ENCODE measurements at regions not wholly inside any gene's neighbourhood (a gene's known extent, or its start where the extent isn't known, plus 50 kb on each side); places are given as distances from the start of the nearest gene placed in this dataset.

GRCh38 chr4:145396581-145396980 lies 85.1 kb upstream of the SMAD1 start:
- TF ChIP-seq, protein P1, sequence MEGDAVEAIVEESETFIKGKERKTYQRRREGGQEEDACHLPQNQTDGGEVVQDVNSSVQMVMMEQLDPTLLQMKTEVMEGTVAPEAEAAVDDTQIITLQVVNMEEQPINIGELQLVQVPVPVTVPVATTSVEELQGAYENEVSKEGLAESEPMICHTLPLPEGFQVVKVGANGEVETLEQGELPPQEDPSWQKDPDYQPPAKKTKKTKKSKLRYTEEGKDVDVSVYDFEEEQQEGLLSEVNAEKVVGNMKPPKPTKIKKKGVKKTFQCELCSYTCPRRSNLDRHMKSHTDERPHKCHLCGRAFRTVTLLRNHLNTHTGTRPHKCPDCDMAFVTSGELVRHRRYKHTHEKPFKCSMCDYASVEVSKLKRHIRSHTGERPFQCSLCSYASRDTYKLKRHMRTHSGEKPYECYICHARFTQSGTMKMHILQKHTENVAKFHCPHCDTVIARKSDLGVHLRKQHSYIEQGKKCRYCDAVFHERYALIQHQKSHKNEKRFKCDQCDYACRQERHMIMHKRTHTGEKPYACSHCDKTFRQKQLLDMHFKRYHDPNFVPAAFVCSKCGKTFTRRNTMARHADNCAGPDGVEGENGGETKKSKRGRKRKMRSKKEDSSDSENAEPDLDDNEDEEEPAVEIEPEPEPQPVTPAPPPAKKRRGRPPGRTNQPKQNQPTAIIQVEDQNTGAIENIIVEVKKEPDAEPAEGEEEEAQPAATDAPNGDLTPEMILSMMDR (IDR thresholded peaks at IDR 0.05; ENCODE audit: poor library complexity, severe bottlenecking) = no peak
- DNase-seq (ENCODE audit: low spot score) (no peak), ATAC-seq (ENCODE audit: low read depth) (no peak)
- Histone ChIP-seq H3K36me3 (ENCODE audit: low read depth) (no peaks in the 10 kb centered on the region), H3K27ac (ENCODE audit: poor library complexity, severe bottlenecking) (no peak overlapping the region), H3K4me3 (ENCODE audit: severe bottlenecking) (no peak overlapping the region), H3K27me3 (ENCODE audit: insufficient read depth, poor library complexity, severe bottlenecking) (peaks cover 3% of the 10 kb centered on the region), H3K4me1 (ENCODE audit: insufficient read depth, poor library complexity, severe bottlenecking) (no peaks in the 10 kb centered on the region), H3K9me3 (ENCODE audit: severe bottlenecking) (no peaks in the 10 kb centered on the region)

DNA sequence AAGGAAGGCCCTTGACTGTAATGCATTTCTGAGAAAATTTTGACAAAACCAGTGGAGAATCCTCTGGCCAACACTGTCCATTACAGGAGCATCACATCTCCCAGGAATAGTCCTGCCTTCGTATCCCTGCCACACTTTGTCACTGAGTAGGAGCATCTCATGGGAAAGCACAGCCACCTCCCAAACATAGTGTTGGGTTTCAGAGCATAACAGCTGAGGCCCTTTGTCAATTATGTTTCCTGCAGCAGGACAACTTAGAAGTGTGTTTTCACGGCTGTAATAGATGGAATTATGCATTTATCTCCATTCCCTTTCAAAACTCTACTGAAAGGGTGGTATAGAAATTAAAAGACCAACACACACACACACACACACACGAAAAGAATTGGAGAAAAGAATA lies 91.1 kb upstream of the SMAD1 start:
- ATAC-seq (ENCODE audit: low read depth) = no peak
- DNase-seq (ENCODE audit: low spot score) = no peak

GRCh38 chr4:145389550-145389949 lies 92.1 kb upstream of the SMAD1 start:
- DNase-seq (ENCODE audit: low spot score) (no peak), ATAC-seq (ENCODE audit: low read depth) (no peak)
- TF ChIP-seq, protein P1 (IDR thresholded peaks at IDR 0.05; ENCODE audit: poor library complexity, severe bottlenecking) = no peak
- Histone ChIP-seq H3K27me3 (ENCODE audit: insufficient read depth, poor library complexity, severe bottlenecking) (no peaks in the 10 kb centered on the region), H3K27ac (ENCODE audit: poor library complexity, severe bottlenecking) (no peak overlapping the region), H3K36me3 (ENCODE audit: low read depth) (no peaks in the 10 kb centered on the region), H3K9me3 (ENCODE audit: severe bottlenecking) (no peaks in the 10 kb centered on the region), H3K4me1 (ENCODE audit: insufficient read depth, poor library complexity, severe bottlenecking) (peaks cover 7% of the 10 kb centered on the region), H3K4me3 (ENCODE audit: severe bottlenecking) (no peak overlapping the region)

More for the DNA sequence above, 91.1 kb upstream of the SMAD1 start:
- no peaks in the 10 kb centered on the region for H3K9me3 ChIP-seq (ENCODE audit: severe bottlenecking)
- no peak overlapping the region for H3K27ac ChIP-seq (ENCODE audit: poor library complexity, severe bottlenecking)
- H3K4me1 ChIP-seq (ENCODE audit: insufficient read depth, poor library complexity, severe bottlenecking) = peaks cover 7% of the 10 kb centered on the region
- TF ChIP-seq, protein P1 (IDR thresholded peaks at IDR 0.05; ENCODE audit: poor library complexity, severe bottlenecking) = no peak
- no peak overlapping the region for H3K4me3 ChIP-seq (ENCODE audit: severe bottlenecking)
- no peaks in the 10 kb centered on the region for H3K36me3 ChIP-seq (ENCODE audit: low read depth)
- H3K27me3 ChIP-seq (ENCODE audit: insufficient read depth, poor library complexity, severe bottlenecking) = peaks cover 3% of the 10 kb centered on the region

DNA sequence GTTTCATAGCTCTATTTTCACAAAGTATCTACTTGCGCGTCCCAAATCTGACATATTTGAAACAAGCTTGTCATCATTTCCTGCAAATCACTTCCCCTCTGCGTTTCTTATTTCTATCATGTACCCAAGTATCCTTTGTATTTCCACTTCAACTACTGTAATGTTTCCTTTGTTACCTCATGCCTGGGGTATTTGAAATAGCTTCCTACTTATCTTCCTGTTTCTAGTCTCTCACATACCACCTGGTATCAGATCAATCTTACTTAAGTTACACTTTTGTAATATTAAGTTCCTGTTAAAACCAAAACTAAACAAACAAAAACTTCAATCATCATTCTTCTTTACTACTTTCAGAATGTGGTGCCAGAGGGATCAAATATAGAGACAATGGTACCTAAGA lies 93.6 kb upstream of the SMAD1 start:
- no peak for ATAC-seq (ENCODE audit: low read depth)
- DNase-seq (ENCODE audit: low spot score) = no peak

GRCh38 chr4:145387079-145387478 lies 94.6 kb upstream of the SMAD1 start:
- DNase-seq (ENCODE audit: low spot score) = no peak
- Histone ChIP-seq H3K36me3 (ENCODE audit: low read depth) (no peaks in the 10 kb centered on the region), H3K4me3 (ENCODE audit: severe bottlenecking) (no peak overlapping the region), H3K27ac (ENCODE audit: poor library complexity, severe bottlenecking) (no peak overlapping the region), H3K4me1 (ENCODE audit: insufficient read depth, poor library complexity, severe bottlenecking) (peaks cover 7% of the 10 kb centered on the region), H3K9me3 (ENCODE audit: severe bottlenecking) (no peaks in the 10 kb centered on the region), H3K27me3 (ENCODE audit: insufficient read depth, poor library complexity, severe bottlenecking) (no peaks in the 10 kb centered on the region)
- no peak for ATAC-seq (ENCODE audit: low read depth)
- TF ChIP-seq, protein P1 (IDR thresholded peaks at IDR 0.05; ENCODE audit: poor library complexity, severe bottlenecking) = no peak

More for the DNA sequence above, 93.6 kb upstream of the SMAD1 start:
- Histone ChIP-seq H3K4me3 (ENCODE audit: severe bottlenecking) (no peak overlapping the region), H3K27me3 (ENCODE audit: insufficient read depth, poor library complexity, severe bottlenecking) (no peaks in the 10 kb centered on the region), H3K4me1 (ENCODE audit: insufficient read depth, poor library complexity, severe bottlenecking) (peaks cover 7% of the 10 kb centered on the region), H3K36me3 (ENCODE audit: low read depth) (no peaks in the 10 kb centered on the region), H3K27ac (ENCODE audit: poor library complexity, severe bottlenecking) (no peak overlapping the region), H3K9me3 (ENCODE audit: severe bottlenecking) (no peaks in the 10 kb centered on the region)
- TF ChIP-seq, protein P1 (IDR thresholded peaks at IDR 0.05; ENCODE audit: poor library complexity, severe bottlenecking) = no peak

Measured in RWPE2 (cell line).